Thyroid gland (tissue), 4 donors: ENCODE measurements at regions not wholly inside any gene's neighbourhood (a gene's known extent, or its start where the extent isn't known, plus 50 kb on each side); places are given as distances from the start of the nearest gene placed in this dataset.
"Not testable (repeated sequence)": the region's sequence is repeated elsewhere in the genome, so short reads cannot be mapped to it uniquely, and the experiment has no call there.

Experiments used
- CTCF ChIP-seq, 6 experiments: fragments of 200-600 bp in 3 of 6; fragments of 450-650 bp in 3 of 6; sonication (generic) in 3 of 6; IDR thresholded peaks; one replicate each; pipeline ENCODE4 v1.5.1; 2016 to 2019; ENCODE audit warnings: antibody characterized with exemption in 6 of 6, mild to moderate bottlenecking in 2 of 6, inconsistent platforms in 1 of 6, moderate library complexity in 1 of 6
- POLR2A ChIP-seq, 2 donors: fragments of 450-650 bp; IDR thresholded peaks; one replicate each; pipeline ENCODE4 v1.6.1; 2017; ENCODE audit warnings: antibody characterized with exemption in 2 of 2, mild to moderate bottlenecking in 2 of 2, moderate library complexity in 1 of 2

- TF ChIP-seq CTCF, POLR2A (IDR thresholded peaks at IDR 0.05): not testable (repeated sequence)
Measured at GRCh38 chr10:46840393-46841050, 70.7 kb upstream of the PTPN20 start.
